Skeletal muscle cell (primary cell): ENCODE measurements at regions not wholly inside any gene's neighbourhood (a gene's known extent, or its start where the extent isn't known, plus 50 kb on each side); places are given as distances from the start of the nearest gene placed in this dataset.
"Not testable (repeated sequence)": the region's sequence is repeated elsewhere in the genome, so short reads cannot be mapped to it uniquely, and the experiment has no call there.

Experiments
- DNase-seq: peaks from one replicate; pipeline ENCODE4 v3.0.0-alpha.2; 2010; ENCODE audit warnings: low read depth
- H3K4me3 ChIP-seq: 2 replicates; pipeline ENCODE4 v1.5.1; 2011; ENCODE audit warnings: low read depth, mild to moderate bottlenecking, control low read depth, low read length, moderate library complexity

- no peak for DNase-seq
- no peak overlapping the region for H3K4me3 ChIP-seq
Observed at GRCh38 chr1:29756085-29756484, 519.8 kb downstream of the PTPRU start.

DNA sequence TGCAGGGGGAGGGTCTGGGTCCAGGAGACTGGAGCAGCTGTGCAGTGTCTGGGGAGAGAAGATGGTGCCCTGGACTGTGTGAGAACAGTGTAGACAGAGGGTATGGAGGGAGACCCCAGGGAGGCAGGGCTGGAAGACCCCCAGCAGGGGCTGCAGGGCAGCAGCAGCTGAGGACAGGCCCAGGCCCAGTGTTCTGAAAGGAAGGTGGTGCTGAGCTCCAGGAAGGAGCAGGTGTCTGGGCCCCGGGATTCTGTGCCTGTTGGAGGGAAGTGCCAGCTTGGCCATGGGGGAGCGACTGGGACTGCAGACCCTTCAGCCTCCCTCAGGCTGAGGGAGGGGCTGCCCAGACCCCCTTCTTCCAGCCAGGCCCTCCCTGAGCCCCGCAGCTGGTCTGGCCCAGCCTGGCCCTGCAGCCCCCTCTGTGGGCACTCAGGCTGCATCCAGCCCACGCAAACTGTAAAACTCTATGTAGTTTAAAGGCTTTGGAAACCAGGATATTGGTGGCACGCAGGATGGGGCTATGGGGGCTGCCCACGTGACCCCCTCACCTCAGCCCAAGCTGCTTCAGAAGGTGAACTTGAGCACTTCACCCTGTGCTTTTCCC lies 519.2 kb downstream of the PTPRU start:
- H3K4me3 ChIP-seq, DNase-seq: not testable (repeated sequence)

DNA sequence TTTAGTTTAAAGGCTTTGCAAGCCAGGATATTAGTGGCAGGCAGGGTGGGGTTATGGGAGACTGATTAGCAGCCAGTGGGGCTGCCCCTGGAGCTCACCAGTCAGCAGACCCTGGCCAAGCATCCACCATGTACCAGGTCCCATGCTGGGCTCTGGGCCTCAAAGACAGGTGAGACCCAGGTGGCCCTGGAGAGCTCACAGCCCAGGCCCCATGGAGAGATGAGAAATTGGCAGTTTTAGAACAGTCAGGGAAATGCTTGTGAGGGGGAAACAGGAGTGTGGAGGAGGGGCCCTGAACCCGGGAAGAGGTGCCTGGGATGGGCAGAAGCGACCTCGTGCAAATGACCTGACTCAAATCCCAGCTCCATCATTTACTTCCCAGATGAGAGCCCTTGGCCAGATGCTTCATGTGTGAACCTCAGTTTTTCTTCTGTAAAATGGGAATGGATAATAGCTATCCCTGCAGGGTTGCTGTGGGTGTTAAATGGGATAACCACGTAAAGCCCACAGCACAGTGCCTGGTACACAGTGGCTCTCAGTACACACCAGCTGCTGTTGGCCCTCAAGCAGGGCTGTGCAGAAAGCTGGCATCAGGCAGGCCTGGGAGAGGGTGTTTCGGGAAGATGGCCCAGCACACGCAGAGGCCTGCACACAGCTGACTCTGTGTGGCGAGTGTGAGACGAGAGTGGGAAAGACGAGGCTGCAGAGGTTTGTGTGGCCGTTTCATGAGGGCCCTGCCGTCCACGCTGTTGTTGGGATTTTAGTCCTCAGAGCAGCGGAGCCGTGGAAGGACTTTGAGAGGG lies 518.5 kb downstream of the PTPRU start:
- no peak overlapping the region for H3K4me3 ChIP-seq
- no peak for DNase-seq

- DNase-seq, result no peak
- no peak overlapping the region for H3K4me3 ChIP-seq
Observed at GRCh38 chr1:29753771-29754572, 517.6 kb downstream of the PTPRU start.

- no peak overlapping the region for H3K4me3 ChIP-seq
- no peak for DNase-seq
Observed at GRCh38 chr1:29753244-29753643, 516.9 kb downstream of the PTPRU start.

DNA sequence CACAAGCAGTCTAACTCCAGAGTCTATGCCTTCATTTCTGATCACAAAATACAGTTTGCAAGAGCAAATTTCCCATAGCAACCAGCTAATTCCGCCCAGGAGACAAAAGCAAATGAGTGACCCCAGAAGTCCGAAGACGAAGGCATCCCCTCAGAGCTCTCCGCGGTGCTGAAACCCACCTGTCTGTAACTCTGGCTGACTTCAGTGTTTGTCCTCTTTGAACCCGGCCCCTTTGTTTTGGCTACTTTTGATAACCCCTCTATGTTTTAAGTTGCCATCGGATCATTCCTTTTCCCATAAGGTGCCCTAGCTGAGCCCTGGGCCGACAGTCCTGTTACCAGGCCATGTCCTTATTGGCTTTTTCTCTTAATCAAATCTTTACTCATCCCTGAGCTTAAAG lies 515.8 kb downstream of the PTPRU start:
- DNase-seq, result no peak
- H3K4me3 ChIP-seq, result no peak overlapping the region

GRCh38 chr1:29749024-29749945 lies 513.0 kb downstream of the PTPRU start:
- no peak for DNase-seq
- H3K4me3 ChIP-seq, result no peak overlapping the region

DNA sequence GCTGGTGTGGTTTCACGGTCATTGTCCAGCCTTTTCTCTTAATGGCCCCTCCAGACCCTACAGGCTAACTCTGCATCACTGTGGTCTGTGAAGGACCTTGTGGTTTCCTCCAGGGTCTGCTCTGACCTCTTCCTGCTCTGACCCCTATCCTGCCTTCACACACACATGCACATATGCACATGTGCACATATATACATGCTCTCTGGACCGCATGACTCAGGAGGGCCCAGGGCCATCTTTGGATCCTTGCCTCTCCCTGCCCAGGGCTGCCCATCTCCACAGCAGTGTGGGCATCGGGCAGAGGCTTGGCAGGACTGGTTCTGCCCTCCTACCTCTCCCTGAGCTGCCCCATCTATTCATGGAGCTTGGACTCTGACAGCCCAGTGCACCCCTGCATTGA lies 510.9 kb downstream of the PTPRU start:
- H3K4me3 ChIP-seq, result no peak overlapping the region
- DNase-seq, result no peak

- no peak for DNase-seq
- H3K4me3 ChIP-seq, result no peak overlapping the region
Observed at GRCh38 chr1:29746076-29746665, 509.8 kb downstream of the PTPRU start.

- no peak for DNase-seq
- H3K4me3 ChIP-seq, result no peak overlapping the region
Observed at GRCh38 chr1:29744684-29745490, 508.6 kb downstream of the PTPRU start.

DNA sequence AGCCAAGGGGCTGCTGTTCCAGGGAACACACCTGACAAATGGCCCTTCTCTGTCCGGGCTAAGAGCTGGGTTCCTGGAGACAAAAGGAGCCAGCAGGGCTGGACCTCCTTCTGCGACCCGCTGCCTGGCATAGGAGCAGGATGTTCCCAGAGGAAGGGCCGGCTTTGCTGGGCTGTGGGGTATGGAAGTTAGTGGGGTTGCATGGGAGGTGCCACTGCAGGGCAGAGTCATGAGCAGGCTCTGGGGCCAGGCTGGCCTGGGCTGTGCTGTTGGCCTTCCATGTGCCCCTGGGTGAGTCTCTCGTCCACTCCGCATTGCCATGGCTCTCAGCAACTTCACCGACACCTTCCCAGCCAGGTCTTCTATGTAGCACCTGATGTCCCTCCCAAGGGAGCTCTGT lies 507.6 kb downstream of the PTPRU start:
- no peak overlapping the region for H3K4me3 ChIP-seq
- DNase-seq, result no peak

DNA sequence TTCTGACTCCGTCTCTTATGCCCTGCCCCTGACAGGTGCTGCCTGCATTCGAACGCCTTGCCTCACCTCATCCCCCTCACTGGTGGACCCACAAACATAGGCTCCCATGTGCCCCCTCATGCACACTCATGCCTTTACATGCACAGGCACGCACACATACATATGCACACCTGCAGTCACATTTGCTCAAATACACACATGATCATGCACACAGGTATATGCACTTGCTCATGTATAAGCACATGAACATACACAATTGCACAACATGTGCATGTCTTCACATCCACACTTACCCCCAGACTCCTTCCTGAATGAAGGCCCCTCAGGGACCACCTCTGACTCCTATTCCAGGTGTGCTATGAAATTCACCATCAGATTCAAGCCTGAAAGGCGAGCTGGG lies 506.9 kb downstream of the PTPRU start:
- H3K4me3 ChIP-seq, result no peak overlapping the region
- DNase-seq, result no peak

GRCh38 chr1:29739176-29739575 lies 502.9 kb downstream of the PTPRU start:
- no peak for DNase-seq
- H3K4me3 ChIP-seq, result no peak overlapping the region

DNA sequence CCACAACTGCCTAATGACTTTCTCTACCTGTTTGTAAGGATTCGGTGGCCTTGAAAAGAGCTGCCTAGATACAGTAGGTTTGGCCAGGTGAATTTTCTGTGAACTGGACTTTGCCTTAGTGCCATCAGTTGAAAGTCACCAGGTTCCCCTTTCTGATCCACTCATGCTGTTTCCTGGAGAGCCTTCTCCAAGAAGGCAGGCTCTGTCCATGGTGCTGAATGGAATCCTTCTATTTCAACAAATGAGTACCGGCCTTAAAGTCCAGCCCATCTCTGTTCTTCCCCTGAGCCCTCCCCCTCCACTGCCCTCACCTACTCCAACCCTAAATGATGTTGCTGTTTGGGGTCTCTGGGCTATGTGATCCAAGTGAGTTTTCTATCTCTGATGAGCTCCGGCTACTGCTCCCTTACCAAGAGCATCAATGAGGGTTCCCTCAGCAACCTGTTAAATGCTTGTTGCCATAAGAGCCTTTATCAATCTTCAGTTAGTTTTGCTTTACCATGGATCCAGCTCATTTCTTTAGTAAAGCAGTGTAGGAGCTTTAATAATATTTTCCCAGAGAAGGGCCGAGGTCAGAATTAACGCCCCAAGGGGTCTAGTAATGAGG lies 500.4 kb downstream of the PTPRU start:
- no peak overlapping the region for H3K4me3 ChIP-seq
- DNase-seq, result peak; percentile 4

DNA sequence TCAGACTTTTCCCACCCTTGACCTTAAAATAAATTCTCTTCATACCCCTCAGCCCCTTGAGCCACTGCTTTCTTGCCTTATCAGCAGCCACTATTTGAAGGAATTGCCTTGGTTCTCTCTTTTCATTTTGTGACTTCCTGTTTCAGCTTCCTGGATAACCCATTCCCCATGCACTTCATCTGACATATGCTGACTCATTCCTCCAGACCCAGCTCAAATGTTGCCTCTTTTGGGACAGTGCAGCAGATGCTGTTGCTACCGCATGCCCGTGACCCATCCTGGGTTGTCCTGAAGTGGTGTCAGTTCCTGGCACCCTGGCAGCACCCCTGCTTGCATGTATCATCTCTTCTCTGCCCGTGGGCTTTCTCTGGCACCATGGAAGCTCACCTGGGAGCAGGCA lies 496.1 kb downstream of the PTPRU start:
- no peak for DNase-seq

DNA sequence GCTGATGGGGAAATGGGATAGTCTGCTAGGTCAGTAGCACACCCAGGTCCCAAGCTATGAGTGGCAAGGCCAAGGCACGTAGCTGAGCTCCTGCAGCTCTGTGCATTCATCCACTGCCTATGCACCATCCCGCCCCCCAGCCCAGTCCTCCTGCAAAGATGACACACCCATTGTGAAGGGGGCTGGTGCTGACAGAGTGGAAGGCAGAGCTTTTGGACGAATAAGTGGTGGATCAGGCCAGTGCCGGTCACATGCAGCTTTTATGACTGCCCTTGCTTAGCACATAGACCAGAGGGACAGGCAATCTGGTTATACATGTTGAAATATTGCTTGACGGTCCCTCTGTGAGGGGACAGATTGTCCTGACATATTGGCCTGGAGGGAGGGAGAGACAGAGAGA lies 494.3 kb downstream of the PTPRU start:
- no peak overlapping the region for H3K4me3 ChIP-seq
- no peak for DNase-seq

More for the DNA sequence above, 496.1 kb downstream of the PTPRU start:
- H3K4me3 ChIP-seq, result no peak overlapping the region

GRCh38 chr1:29729281-29729680 lies 493.0 kb downstream of the PTPRU start:
- no peak for DNase-seq
- H3K4me3 ChIP-seq, result no peak overlapping the region

GRCh38 chr1:29728703-29729102 lies 492.4 kb downstream of the PTPRU start:
- no peak for DNase-seq

More at GRCh38 chr1:29728703-29729102, 492.4 kb downstream of the PTPRU start:
- no peak overlapping the region for H3K4me3 ChIP-seq
